Adrenal gland (tissue), 5 donors: ENCODE measurements at regions not wholly inside any gene's neighbourhood (a gene's known extent, or its start where the extent isn't known, plus 50 kb on each side); places are given as distances from the start of the nearest gene placed in this dataset.

ENCODE experiments used
- POLR2A ChIP-seq, 2 donors: fragments of 450-650 bp; IDR thresholded peaks; one replicate each; pipeline ENCODE4 v1.6.1; 2017; ENCODE audit warnings: antibody characterized with exemption in 2 of 2, mild to moderate bottlenecking in 2 of 2, moderate library complexity in 1 of 2
- TF ChIP-seq, protein P1 (sequence below), 6 experiments: fragments of 450-650 bp in 4 of 6; fragments of 200-600 bp in 2 of 6; sonication (generic) in 1 of 6; IDR thresholded peaks; 1 replicate in 5 of 6; 2 replicates in 1 of 6; pipeline versions ENCODE4 v1.5.1 to v1.8.0; 2016 to 2021; ENCODE audit warnings: antibody characterized with exemption in 6 of 6, mild to moderate bottlenecking in 2 of 6, moderate library complexity in 1 of 6
- donor health status: DM: no; HTN: no; CAD: no.

DNA sequence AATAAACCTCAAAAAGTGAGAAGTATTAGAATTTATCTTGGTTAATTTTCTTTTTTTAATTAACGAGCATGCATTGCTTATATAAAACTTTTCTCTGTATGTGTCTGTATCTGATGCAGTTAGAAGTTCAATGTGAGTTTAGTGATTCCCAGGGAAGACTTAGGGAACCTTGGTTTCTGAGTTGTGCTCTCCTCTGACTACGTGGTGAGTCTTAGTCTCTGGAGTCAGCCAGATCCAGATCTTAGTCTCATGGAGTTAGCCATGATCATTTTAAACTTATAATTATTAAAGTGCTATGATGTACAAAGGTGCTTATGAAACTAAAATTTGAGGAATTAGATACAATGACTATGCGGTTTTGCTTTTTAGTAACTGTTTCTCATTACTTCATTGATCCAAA, 285.3 kb upstream of the DMRT1 start:
- no peak for TF ChIP-seq POLR2A (IDR thresholded peaks at IDR 0.05)
- TF ChIP-seq, protein P1, sequence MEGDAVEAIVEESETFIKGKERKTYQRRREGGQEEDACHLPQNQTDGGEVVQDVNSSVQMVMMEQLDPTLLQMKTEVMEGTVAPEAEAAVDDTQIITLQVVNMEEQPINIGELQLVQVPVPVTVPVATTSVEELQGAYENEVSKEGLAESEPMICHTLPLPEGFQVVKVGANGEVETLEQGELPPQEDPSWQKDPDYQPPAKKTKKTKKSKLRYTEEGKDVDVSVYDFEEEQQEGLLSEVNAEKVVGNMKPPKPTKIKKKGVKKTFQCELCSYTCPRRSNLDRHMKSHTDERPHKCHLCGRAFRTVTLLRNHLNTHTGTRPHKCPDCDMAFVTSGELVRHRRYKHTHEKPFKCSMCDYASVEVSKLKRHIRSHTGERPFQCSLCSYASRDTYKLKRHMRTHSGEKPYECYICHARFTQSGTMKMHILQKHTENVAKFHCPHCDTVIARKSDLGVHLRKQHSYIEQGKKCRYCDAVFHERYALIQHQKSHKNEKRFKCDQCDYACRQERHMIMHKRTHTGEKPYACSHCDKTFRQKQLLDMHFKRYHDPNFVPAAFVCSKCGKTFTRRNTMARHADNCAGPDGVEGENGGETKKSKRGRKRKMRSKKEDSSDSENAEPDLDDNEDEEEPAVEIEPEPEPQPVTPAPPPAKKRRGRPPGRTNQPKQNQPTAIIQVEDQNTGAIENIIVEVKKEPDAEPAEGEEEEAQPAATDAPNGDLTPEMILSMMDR (IDR thresholded peaks at IDR 0.05), result no peak
